ENCODE measurements at regions not wholly inside any gene's neighbourhood (a gene's known extent, or its start where the extent isn't known, plus 50 kb on each side); places are given as distances from the start of the nearest gene placed in this dataset.

- no peak for TF ChIP-seq POLR2A (IDR thresholded peaks at IDR 0.05; ENCODE audit: low read depth, low read length)
- no peak for TF ChIP-seq TAF1 (IDR thresholded peaks at IDR 0.05; ENCODE audit: borderline replicate concordance, low read depth, low read length)
Measured at GRCh38 chr6:92979281-92979680, 440.1 kb downstream of the EPHA7 start.
